GM13977 (cell line): ENCODE measurements at regions not wholly inside any gene's neighbourhood (a gene's known extent, or its start where the extent isn't known, plus 50 kb on each side); places are given as distances from the start of the nearest gene placed in this dataset.

Experiments
- DNase-seq: peaks from one replicate; pipeline ENCODE4 v3.0.0; 2012; ENCODE audit warnings: low spot score
- in situ Hi-C: fragments of 300-500 bp; cut with MboI; formaldehyde crosslinking; loops from one replicate; pipeline ENCODE4 v1.12.0; 2022; ENCODE audit warnings: low sequenced_read_pairs, low pct_unique_long_range_greater_than_20kb, mixed read lengths, inconsistent platforms; ENCODE audit not compliant: unreplicated experiment
- TF ChIP-seq, protein P1 (sequence below): IDR thresholded peaks from 2 replicates; pipeline ENCODE4 v1.5.1; 2012; ENCODE audit warnings: mild to moderate bottlenecking, control low read depth; ENCODE audit not compliant: insufficient read depth; ENCODE audit errors: extremely low read depth, missing control alignments

DNA sequence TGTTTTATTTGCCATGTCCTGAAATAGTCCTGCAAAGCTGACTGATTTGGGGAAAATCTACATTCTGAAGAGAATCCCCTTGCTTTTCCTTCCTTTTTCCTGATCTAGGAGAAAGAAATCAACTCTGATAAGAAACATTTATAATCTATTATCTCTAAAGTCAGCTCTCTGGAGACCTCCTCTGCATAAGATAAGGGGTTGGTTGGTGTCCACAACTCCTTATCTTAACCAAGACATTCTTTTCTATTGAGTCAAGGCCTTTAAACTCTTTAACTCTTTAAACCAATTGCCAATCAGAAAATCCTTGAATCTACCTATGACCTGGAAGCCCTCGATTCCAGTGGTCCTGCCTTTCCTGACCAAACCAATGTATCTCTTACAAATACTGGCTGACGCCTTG, 373.6 kb upstream of the RASGEF1B start:
- in situ Hi-C loops: loop anchor here (10.0 to 25.0 kb wide), 2 partner anchors 367 to 380 kb away; no protein-coding TSS in a partner anchor
- DNase-seq: no peak
- TF ChIP-seq, protein P1, sequence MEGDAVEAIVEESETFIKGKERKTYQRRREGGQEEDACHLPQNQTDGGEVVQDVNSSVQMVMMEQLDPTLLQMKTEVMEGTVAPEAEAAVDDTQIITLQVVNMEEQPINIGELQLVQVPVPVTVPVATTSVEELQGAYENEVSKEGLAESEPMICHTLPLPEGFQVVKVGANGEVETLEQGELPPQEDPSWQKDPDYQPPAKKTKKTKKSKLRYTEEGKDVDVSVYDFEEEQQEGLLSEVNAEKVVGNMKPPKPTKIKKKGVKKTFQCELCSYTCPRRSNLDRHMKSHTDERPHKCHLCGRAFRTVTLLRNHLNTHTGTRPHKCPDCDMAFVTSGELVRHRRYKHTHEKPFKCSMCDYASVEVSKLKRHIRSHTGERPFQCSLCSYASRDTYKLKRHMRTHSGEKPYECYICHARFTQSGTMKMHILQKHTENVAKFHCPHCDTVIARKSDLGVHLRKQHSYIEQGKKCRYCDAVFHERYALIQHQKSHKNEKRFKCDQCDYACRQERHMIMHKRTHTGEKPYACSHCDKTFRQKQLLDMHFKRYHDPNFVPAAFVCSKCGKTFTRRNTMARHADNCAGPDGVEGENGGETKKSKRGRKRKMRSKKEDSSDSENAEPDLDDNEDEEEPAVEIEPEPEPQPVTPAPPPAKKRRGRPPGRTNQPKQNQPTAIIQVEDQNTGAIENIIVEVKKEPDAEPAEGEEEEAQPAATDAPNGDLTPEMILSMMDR: no peak

DNA sequence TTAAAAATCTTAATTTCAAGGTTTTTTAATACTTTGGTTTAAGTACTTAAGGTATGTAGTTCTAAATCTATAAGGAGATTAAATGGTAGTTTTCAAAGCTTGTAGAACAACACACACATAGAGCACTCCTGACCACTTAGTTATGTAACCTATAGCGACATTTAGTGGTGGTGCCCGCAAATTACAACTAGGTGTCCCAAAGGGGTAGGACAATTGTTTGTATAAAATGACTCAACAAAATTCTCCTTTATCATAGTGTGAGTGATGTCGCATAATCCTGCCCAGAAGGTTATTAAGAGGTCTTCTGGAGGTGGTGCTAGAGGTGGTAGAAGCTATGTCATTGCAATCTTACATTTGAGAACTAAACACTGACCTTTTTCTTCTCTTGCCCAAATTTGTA, 373.0 kb upstream of the RASGEF1B start:
- in situ Hi-C loops: loop anchor here (10.0 to 25.0 kb wide), 2 partner anchors 368 to 380 kb away; no protein-coding TSS in a partner anchor
- DNase-seq: peak; percentile 48
- TF ChIP-seq, protein P1: peak; percentile 86

DNA sequence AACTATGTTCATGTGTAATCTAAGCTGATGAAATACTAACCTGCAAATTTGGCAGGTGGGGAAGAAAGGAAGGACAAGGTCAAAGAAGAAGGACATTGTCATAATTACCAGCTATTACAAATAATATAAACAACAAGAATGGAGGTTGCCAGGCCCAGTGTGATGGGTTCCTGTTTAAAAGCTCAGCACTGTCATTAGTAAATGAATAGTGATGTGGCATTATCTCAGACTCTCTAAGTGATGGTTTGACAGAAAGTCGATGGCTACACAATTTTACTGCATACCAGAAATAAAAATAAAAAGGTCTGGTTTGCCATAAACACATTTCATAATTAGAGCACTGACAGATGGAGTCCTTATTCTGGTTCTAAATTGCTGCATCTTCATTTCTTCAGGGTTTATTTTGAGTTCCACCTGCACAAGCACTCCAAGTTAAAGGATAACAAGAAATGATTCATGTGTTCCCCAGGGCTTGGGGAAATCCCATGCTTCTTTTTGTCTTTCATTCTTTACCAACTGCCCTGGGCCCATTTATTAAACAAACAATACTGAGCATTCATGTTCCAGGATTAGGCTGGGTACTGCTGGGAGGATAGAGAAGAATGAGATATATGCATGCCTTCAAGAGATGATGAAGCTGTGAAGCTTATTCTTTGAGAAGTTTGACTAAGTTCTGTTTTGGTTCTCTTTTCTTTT, 367.8 kb upstream of the RASGEF1B start:
- no peak for DNase-seq
- in situ Hi-C loops: loop anchor here (10.0 to 25.0 kb wide), 2 partner anchors 373 to 375 kb away; no protein-coding TSS in a partner anchor
- TF ChIP-seq, protein P1: no peak

DNA sequence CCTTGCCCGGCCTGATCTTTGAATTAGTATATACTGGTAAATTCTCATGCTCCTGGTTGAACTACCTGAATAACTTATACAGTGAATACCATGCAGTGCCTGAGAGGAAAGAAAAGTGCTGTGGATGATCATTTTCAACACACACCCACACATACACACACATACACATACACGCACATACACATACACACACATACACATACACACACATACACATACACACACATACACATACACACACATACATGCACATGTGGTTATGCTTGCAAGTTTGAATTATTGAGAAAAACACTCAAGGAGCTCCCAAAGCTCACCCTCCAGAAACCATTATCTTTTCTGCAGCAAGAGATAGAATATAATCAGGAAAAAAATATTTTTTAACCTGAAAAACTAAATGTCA, 366.9 kb upstream of the RASGEF1B start:
- DNase-seq: no peak
- TF ChIP-seq, protein P1: no peak
- in situ Hi-C loops: loop anchor here (25.0 kb wide), 1 partner anchor 374 kb away; no protein-coding TSS in a partner anchor

DNA sequence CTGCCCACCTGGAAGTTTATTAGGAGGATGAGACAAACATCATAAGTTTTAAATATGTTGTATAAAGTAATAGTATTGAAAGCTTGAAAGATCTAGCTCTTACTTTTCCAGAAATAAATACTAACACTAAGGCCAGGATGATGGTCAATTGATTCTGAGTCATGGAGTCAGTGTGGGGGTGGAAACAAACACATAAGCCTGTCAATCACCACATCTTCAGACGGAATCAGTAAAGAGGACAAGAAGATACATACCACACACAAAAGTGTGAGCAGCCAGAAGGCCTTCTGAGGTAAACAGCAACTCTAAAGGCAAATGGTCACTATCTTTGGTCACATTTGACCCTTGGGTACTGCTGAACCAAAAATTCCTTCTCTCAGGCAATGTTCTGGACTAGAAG, 365.0 kb upstream of the RASGEF1B start:
- in situ Hi-C loops: loop anchor here (25.0 kb wide), 1 partner anchor 376 kb away; no protein-coding TSS in a partner anchor
- TF ChIP-seq, protein P1: no peak
- DNase-seq: no peak

DNA sequence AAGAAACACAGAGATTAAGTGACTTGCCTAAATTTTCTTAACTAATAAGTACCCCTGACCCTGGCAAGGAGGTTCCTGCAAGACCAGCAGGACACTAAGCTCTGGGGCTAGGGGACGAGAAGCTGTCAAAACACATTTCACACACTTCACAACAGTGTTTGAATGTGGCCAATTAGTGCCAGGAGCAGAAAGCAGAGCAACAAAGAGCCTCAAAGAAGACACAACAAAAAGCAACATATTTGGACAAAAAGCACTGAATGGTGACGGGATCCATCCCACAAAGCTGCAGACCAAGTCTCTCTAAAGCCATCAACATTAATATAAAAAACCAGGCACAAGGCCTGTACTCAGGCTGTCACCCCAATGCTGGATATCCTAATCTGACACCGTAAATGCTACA, 361.9 kb upstream of the RASGEF1B start:
- DNase-seq: no peak
- TF ChIP-seq, protein P1: no peak
- in situ Hi-C loops: loop anchor here (25.0 kb wide), 1 partner anchor 379 kb away; no protein-coding TSS in a partner anchor
